Stimulated activated CD8-positive, alpha-beta memory T cell treated with anti-CD3 and anti-CD28 coated beads, Interleukin-12 subunit alpha, Interleukin-12 subunit beta, amount 100 ng/mL, for 1 hour (primary cell): ENCODE measurements at regions not wholly inside any gene's neighbourhood (a gene's known extent, or its start where the extent isn't known, plus 50 kb on each side); places are given as distances from the start of the nearest gene placed in this dataset.
"Not testable (repeated sequence)": the region's sequence is repeated elsewhere in the genome, so short reads cannot be mapped to it uniquely, and the experiment has no call there.

Experiments used
- DNase-seq: peaks from one replicate; pipeline ENCODE4 v3.0.0-alpha.2; 2020; ENCODE audit warnings: low read depth

- no peak for DNase-seq
Observed at GRCh38 chr11:134978388-134979088, 566.5 kb upstream of the B3GAT1 start.

GRCh38 chr11:134976551-134976950 lies 564.5 kb upstream of the B3GAT1 start:
- DNase-seq: no peak

- DNase-seq: no peak
Observed at GRCh38 chr11:134975866-134976376, 563.9 kb upstream of the B3GAT1 start.

- no peak for DNase-seq
Observed at GRCh38 chr11:134973801-134974200, 561.8 kb upstream of the B3GAT1 start.

- no peak for DNase-seq
Observed at GRCh38 chr11:134971381-134971780, 559.3 kb upstream of the B3GAT1 start.

- DNase-seq: no peak
Observed at GRCh38 chr11:134967746-134968145, 555.7 kb upstream of the B3GAT1 start.

- not testable (repeated sequence) for DNase-seq
Observed at GRCh38 chr11:134961386-134961785, 549.3 kb upstream of the B3GAT1 start.

GRCh38 chr11:134958870-134959269 lies 546.8 kb upstream of the B3GAT1 start:
- DNase-seq: no peak

GRCh38 chr11:134958336-134958640 lies 546.2 kb upstream of the B3GAT1 start:
- no peak for DNase-seq

GRCh38 chr11:134957540-134958335 lies 545.7 kb upstream of the B3GAT1 start:
- DNase-seq: no peak

- no peak for DNase-seq
Observed at GRCh38 chr11:134956450-134957210, 544.6 kb upstream of the B3GAT1 start.

GRCh38 chr11:134955970-134956369 lies 543.9 kb upstream of the B3GAT1 start:
- DNase-seq: not testable (repeated sequence)

GRCh38 chr11:134955281-134955680 lies 543.2 kb upstream of the B3GAT1 start:
- DNase-seq: no peak

- DNase-seq: not testable (repeated sequence)
Observed at GRCh38 chr11:134954456-134954855, 542.4 kb upstream of the B3GAT1 start.

- DNase-seq: not testable (repeated sequence)
Observed at GRCh38 chr11:134953417-134953970, 541.5 kb upstream of the B3GAT1 start.

GRCh38 chr11:134951305-134951700 lies 539.3 kb upstream of the B3GAT1 start:
- no peak for DNase-seq

- DNase-seq: no peak
Observed at GRCh38 chr11:134950692-134951304, 538.8 kb upstream of the B3GAT1 start.

GRCh38 chr11:134949121-134950090 lies 537.4 kb upstream of the B3GAT1 start:
- no peak for DNase-seq

GRCh38 chr11:134947556-134947955 lies 535.5 kb upstream of the B3GAT1 start:
- no peak for DNase-seq

GRCh38 chr11:134945993-134946392 lies 534.0 kb upstream of the B3GAT1 start:
- DNase-seq: no peak

- no peak for DNase-seq
Observed at GRCh38 chr11:134944986-134945385, 532.9 kb upstream of the B3GAT1 start.
